Liver (tissue), 3 donors: ENCODE measurements at regions not wholly inside any gene's neighbourhood (a gene's known extent, or its start where the extent isn't known, plus 50 kb on each side); places are given as distances from the start of the nearest gene placed in this dataset.

Source experiments
- TAF1 ChIP-seq: conservative IDR thresholded peaks from 2 replicates; pipeline ENCODE4 v1.6.1; 2016; ENCODE audit warnings: antibody characterized with exemption, mild to moderate bottlenecking
- TF ChIP-seq, protein P1 (sequence below): fragments of 150-350 bp; IDR thresholded peaks from 2 replicates; pipeline ENCODE4 v1.5.1; 2017; ENCODE audit warnings: improper control_type of control experiment, low read depth, low read length; ENCODE audit not compliant: missing input control
- donor health status: healthy.
- donor health status: healthy.

DNA sequence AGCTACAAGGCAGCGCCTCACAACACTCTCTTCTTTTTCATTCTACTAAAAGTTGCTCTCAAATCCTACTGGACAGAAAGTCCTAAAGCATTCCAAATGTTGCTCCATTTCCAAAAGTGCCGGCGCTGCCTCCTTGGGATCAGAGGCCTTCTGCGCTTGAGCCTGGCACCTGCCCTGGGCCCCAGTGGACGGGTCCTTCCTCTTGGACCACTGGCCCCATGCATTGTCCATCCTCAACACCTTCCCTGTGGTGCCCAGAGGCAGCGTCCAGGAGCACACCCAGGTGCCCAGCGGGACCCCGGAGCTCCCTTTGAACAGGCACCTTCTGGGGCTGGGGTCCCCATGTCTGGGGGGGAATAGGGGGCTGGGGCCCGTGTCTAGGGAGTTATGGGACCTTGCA, 205.2 kb downstream of the ERMARD start:
- TF ChIP-seq, protein P1, sequence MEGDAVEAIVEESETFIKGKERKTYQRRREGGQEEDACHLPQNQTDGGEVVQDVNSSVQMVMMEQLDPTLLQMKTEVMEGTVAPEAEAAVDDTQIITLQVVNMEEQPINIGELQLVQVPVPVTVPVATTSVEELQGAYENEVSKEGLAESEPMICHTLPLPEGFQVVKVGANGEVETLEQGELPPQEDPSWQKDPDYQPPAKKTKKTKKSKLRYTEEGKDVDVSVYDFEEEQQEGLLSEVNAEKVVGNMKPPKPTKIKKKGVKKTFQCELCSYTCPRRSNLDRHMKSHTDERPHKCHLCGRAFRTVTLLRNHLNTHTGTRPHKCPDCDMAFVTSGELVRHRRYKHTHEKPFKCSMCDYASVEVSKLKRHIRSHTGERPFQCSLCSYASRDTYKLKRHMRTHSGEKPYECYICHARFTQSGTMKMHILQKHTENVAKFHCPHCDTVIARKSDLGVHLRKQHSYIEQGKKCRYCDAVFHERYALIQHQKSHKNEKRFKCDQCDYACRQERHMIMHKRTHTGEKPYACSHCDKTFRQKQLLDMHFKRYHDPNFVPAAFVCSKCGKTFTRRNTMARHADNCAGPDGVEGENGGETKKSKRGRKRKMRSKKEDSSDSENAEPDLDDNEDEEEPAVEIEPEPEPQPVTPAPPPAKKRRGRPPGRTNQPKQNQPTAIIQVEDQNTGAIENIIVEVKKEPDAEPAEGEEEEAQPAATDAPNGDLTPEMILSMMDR = no peak
- TF ChIP-seq TAF1 = no peak
